Natural killer cell (primary cell): ENCODE measurements at regions not wholly inside any gene's neighbourhood (a gene's known extent, or its start where the extent isn't known, plus 50 kb on each side); places are given as distances from the start of the nearest gene placed in this dataset.

ENCODE experiments used
- ATAC-seq, 3 donors: fragments of 150-1000 bp in 2 of 3; fragments of 200-7000 bp in 1 of 3; cut with Tn5 transposase; 1 replicate in 1 of 3; 2 replicates in 2 of 3; pipeline ENCODE4 v1.10.0; 2021; ENCODE audit warnings: mild to moderate bottlenecking in 2 of 3, moderate library complexity in 2 of 3
- DNase-seq, 2 donors: peaks; one replicate each; pipeline versions ENCODE4 v3.0.0 to v3.0.0-alpha.2; 2013 to 2021; ENCODE audit warnings: mixed read lengths in 1 of 2
- H3K27ac ChIP-seq: one replicate; pipeline ENCODE4 v1.5.1; 2013; ENCODE audit warnings: mild to moderate bottlenecking, low read length
- H3K27me3 ChIP-seq: one replicate; pipeline ENCODE4 v1.6.1; 2013; ENCODE audit warnings: low read length; ENCODE audit not compliant: control insufficient read depth, insufficient read depth
- H3K36me3 ChIP-seq: one replicate; pipeline ENCODE4 v1.6.1; 2013; ENCODE audit warnings: low read length; ENCODE audit not compliant: control insufficient read depth, insufficient read depth
- H3K4me1 ChIP-seq: one replicate; pipeline ENCODE4 v1.6.1; 2013; ENCODE audit warnings: low read length; ENCODE audit not compliant: control insufficient read depth, insufficient read depth
- H3K4me3 ChIP-seq: one replicate; pipeline ENCODE4 v1.5.1; 2013; ENCODE audit warnings: low read length
- H3K9me3 ChIP-seq: one replicate; pipeline ENCODE4 v1.6.1; 2013; ENCODE audit warnings: low read length; ENCODE audit not compliant: control insufficient read depth, insufficient read depth
- H3K27ac Mint-ChIP-seq, 2 donors: one replicate each; pipeline ENCODE4 v1.8.0; 2022; ENCODE audit warnings: mild to moderate bottlenecking in 2 of 2, mixed read lengths in 2 of 2, moderate library complexity in 1 of 2
- H3K27me3 Mint-ChIP-seq, 2 donors: one replicate each; pipeline ENCODE4 v1.8.0; 2022; ENCODE audit warnings: low read depth in 2 of 2, mixed read lengths in 2 of 2
- H3K36me3 Mint-ChIP-seq: one replicate; pipeline ENCODE4 v1.8.0; 2022; ENCODE audit warnings: mixed read lengths
- H3K4me1 Mint-ChIP-seq, 2 donors: one replicate each; pipeline ENCODE4 v1.8.0; 2022; ENCODE audit warnings: mixed read lengths in 2 of 2
- H3K4me3 Mint-ChIP-seq: one replicate; pipeline ENCODE4 v1.8.0; 2022; ENCODE audit warnings: mild to moderate bottlenecking, moderate library complexity, mixed read lengths
- H3K9me3 Mint-ChIP-seq, 2 donors: one replicate each; pipeline ENCODE4 v1.8.0; 2022; ENCODE audit warnings: mixed read lengths in 2 of 2
- CTCF ChIP-seq: fragments of 200-600 bp; IDR thresholded peaks from one replicate; pipeline ENCODE4 v1.8.0; 2022; ENCODE audit warnings: antibody characterized with exemption
- WGBS: methylation state at CpG from one replicate; pipeline ENCODE4 v1.1.7; 2013; ENCODE audit warnings: missing lambda C conversion rate; ENCODE audit not compliant: insufficient coverage; 5-methylcytosine and 5-hydroxymethylcytosine counted together
- intact Hi-C: fragments of 100-400 bp; cut with micrococcal nuclease; formaldehyde crosslinking; loops from one replicate; pipeline ENCODE4 v1.14.2; 2022

- H3K9me3 ChIP-seq = no peaks in the 10 kb centered on the region
- no peak overlapping the region for H3K27ac Mint-ChIP-seq
- intact Hi-C loops = no loop called here
- no peak overlapping the region for H3K4me3 Mint-ChIP-seq
- peaks cover 11 to 16% of the 10 kb centered on the region in 2 donors for H3K9me3 Mint-ChIP-seq
- ATAC-seq (no peak), DNase-seq (no peak)
- H3K4me1 ChIP-seq = no peaks in the 10 kb centered on the region
- no peak overlapping the region for H3K27ac ChIP-seq
- no peak for TF ChIP-seq CTCF
- H3K27me3 Mint-ChIP-seq = no peaks in the 10 kb centered on the region
- no peaks in the 10 kb centered on the region for H3K27me3 ChIP-seq
- no peaks in the 10 kb centered on the region for H3K36me3 Mint-ChIP-seq
- H3K36me3 ChIP-seq = no peaks in the 10 kb centered on the region
- H3K4me1 Mint-ChIP-seq = no peaks in the 10 kb centered on the region
- no peak overlapping the region for H3K4me3 ChIP-seq
Measured at GRCh38 chr4:19038231-19038630, 1016.7 kb upstream of the LCORL start.

GRCh38 chr4:19033816-19034733 lies 1012.5 kb upstream of the LCORL start:
- Histone ChIP-seq H3K27me3 (no peaks in the 10 kb centered on the region), H3K4me1 (no peaks in the 10 kb centered on the region), H3K9me3 (peaks cover 3% of the 10 kb centered on the region), H3K4me3 (no peak overlapping the region), H3K27ac (no peak overlapping the region), H3K36me3 (no peaks in the 10 kb centered on the region)
- Mint-ChIP-seq H3K27ac (no peak overlapping the region), H3K27me3 (no peaks in the 10 kb centered on the region), H3K4me1 (no peaks in the 10 kb centered on the region), H3K36me3 (no peaks in the 10 kb centered on the region), H3K9me3 (peaks cover 12 to 17% of the 10 kb centered on the region in 2 donors), H3K4me3 (no peak overlapping the region)
- DNase-seq = no peak
- 67% methylated on average over 2 of the region's 2 CpGs for WGBS
- no peak for ATAC-seq
- intact Hi-C loops = no loop called here
- TF ChIP-seq CTCF = no peak

GRCh38 chr4:19030536-19030935 lies 1009.0 kb upstream of the LCORL start:
- Mint-ChIP-seq H3K4me1 (no peaks in the 10 kb centered on the region), H3K4me3 (no peak overlapping the region), H3K27me3 (no peaks in the 10 kb centered on the region), H3K9me3 (peaks cover 7 to 15% of the 10 kb centered on the region in 2 donors), H3K36me3 (no peaks in the 10 kb centered on the region), H3K27ac (no peak overlapping the region)
- intact Hi-C loops = no loop called here
- Histone ChIP-seq H3K27ac (no peak overlapping the region), H3K27me3 (no peaks in the 10 kb centered on the region), H3K9me3 (peaks cover 3% of the 10 kb centered on the region), H3K36me3 (no peaks in the 10 kb centered on the region), H3K4me1 (no peaks in the 10 kb centered on the region), H3K4me3 (no peak overlapping the region)
- ATAC-seq (no peak), DNase-seq (no peak)
- no peak for TF ChIP-seq CTCF

GRCh38 chr4:19030048-19030447 lies 1008.5 kb upstream of the LCORL start:
- H3K27ac ChIP-seq = no peak overlapping the region
- H3K36me3 Mint-ChIP-seq = no peaks in the 10 kb centered on the region
- no peak for TF ChIP-seq CTCF

More at GRCh38 chr4:19030048-19030447, 1008.5 kb upstream of the LCORL start:
- Mint-ChIP-seq H3K27ac (no peak overlapping the region), H3K4me1 (no peaks in the 10 kb centered on the region), H3K27me3 (no peaks in the 10 kb centered on the region), H3K9me3 (peaks cover 7 to 16% of the 10 kb centered on the region in 2 donors), H3K4me3 (no peak overlapping the region)
- Histone ChIP-seq H3K4me3 (no peak overlapping the region), H3K36me3 (no peaks in the 10 kb centered on the region), H3K4me1 (no peaks in the 10 kb centered on the region), H3K27me3 (no peaks in the 10 kb centered on the region), H3K9me3 (peaks cover 3% of the 10 kb centered on the region)
- DNase-seq = no peak
- 88% methylated on average over 2 of the region's 2 CpGs for WGBS
- no peak for ATAC-seq
- intact Hi-C loops = no loop called here
